Stimulated activated CD4-positive, alpha-beta T cell treated with anti-CD3 and anti-CD28 coated beads, Interleukin-4, amount 100 ng/mL, for 1 hour (primary cell): ENCODE measurements at regions not wholly inside any gene's neighbourhood (a gene's known extent, or its start where the extent isn't known, plus 50 kb on each side); places are given as distances from the start of the nearest gene placed in this dataset.
"Not testable (repeated sequence)": the region's sequence is repeated elsewhere in the genome, so short reads cannot be mapped to it uniquely, and the experiment has no call there.

ENCODE experiments used
- DNase-seq: peaks from one replicate; pipeline ENCODE4 v3.0.0-alpha.2; 2020

DNA sequence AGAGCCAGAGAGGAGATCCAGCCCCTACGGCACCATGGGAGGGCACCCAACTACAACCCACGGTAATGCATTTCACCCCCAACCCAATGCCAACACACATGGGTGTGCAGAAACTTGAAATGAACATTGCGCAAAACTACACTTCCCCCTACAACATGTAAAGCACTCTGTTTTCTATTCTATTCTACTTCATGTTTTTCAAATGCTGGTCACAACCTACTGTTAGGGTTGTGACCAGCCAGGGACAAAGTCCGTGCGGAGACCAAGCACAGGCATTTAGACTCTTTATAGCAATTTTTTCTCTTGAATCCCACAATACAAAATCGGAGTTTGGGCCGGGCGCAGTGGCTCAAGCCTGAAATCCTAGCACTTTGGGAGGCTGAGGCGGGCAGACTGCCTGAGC is 90.6 kb downstream of the MRPL14 start:
- DNase-seq = no peak

- DNase-seq = no peak
Measured at GRCh38 chr6:44036196-44036595, 91.1 kb downstream of the MRPL14 start.

DNA sequence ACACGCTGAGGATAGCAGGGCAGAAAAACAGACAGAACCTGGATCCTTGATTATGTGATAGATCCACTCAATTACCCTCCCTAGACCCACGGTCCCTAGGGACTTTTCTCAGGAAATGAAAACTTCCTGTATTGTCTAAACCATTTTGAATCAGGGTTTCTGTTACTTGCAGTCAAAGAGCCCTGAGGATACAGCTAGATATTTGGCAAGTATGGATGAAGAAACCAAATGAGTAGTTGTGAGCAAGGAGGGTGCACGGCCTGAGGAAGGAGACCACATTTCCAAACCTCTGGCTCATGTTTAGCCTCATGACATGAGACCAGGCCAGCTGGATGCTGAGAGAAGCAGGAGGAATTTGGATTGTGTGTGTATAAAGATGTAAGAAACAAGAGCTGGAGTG is 91.6 kb downstream of the MRPL14 start:
- DNase-seq = no peak

DNA sequence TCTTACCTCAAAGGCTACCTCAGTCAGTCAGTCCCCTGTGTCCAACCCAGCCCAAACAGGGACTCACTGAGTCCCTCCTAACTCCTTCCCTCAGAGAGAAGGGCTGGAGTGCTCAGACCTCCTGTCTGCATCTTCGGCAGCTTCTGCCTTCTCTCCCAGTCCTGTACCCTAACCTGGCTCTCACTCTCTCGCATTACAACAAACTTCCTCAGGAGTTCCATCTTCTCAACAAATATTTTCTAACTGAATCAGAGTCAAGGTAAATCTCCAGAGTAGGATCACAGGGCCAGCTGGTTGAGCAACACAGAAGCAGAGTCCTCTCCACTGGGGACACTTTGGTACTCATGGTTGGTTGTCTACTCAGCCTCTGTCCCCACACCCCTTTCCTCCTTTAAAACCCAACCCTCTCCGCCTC is 92.3 kb downstream of the MRPL14 start:
- no peak for DNase-seq

- no peak for DNase-seq
Measured at GRCh38 chr6:44034391-44034861, 92.8 kb downstream of the MRPL14 start.

- no peak for DNase-seq
Measured at GRCh38 chr6:44030812-44031454, 96.3 kb downstream of the MRPL14 start.

DNA sequence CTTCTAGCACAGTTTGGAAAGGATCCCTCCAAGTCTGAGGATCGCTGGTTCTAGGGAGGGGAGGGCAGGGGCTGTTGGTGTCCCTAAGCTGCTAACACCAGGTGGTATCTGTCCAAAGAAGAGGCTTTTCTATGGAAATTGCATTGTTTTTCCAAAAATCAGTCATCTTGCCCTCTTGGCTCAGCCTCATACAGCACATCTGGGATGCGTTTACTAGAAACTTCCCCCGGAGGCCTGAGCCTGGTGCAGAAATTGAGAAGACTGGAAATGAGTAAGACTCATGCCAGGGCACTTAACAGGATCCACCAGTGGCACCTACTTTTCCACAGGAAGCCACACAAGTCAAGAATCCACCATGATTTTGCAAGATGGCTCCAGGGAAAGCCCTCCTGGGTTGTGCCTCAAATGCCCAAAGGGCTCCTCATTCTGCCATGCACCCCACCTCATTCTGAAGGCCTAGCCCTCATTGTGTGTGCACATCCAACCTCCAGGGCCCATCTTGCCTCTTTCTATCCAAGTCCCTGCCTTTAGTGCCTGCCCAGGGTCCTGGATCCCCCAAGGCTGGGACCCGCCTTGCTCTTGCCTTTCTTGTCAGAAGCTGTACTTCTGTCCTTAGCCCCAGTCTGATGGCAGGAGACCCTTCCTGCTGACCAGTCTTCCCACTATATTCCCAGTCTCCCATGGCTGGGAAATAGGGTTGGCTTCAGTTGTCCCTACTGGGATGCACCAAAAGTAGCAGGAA is 97.6 kb downstream of the MRPL14 start:
- DNase-seq = no peak

- DNase-seq = no peak
Measured at GRCh38 chr6:44028789-44029310, 98.4 kb downstream of the MRPL14 start.

- no peak for DNase-seq
Measured at GRCh38 chr6:44025226-44025625, 102.0 kb downstream of the MRPL14 start.

GRCh38 chr6:44024574-44025219 is 102.6 kb downstream of the MRPL14 start:
- no peak for DNase-seq

GRCh38 chr6:44023586-44024454 is 103.4 kb downstream of the MRPL14 start:
- DNase-seq = no peak

GRCh38 chr6:44022671-44023352 is 104.4 kb downstream of the MRPL14 start:
- DNase-seq = no peak

DNA sequence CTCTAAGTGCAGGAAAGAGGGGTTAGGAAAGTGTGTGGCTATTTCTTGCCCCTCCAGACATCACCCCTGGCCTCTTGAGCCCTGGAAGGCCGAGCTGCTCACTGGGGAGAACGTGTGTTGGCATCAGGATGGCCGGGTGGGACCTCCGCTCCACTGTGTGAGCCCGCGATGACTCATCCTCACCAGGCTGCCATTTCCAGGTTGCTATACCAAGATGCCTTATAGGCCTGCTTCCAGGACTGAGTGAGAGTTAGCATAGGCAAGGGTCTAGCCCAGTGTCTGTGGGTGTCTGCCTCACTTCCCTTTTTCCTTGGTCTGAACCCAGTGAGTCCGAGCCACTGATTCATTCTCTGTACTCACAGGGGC is 105.0 kb downstream of the MRPL14 start:
- DNase-seq = no peak

DNA sequence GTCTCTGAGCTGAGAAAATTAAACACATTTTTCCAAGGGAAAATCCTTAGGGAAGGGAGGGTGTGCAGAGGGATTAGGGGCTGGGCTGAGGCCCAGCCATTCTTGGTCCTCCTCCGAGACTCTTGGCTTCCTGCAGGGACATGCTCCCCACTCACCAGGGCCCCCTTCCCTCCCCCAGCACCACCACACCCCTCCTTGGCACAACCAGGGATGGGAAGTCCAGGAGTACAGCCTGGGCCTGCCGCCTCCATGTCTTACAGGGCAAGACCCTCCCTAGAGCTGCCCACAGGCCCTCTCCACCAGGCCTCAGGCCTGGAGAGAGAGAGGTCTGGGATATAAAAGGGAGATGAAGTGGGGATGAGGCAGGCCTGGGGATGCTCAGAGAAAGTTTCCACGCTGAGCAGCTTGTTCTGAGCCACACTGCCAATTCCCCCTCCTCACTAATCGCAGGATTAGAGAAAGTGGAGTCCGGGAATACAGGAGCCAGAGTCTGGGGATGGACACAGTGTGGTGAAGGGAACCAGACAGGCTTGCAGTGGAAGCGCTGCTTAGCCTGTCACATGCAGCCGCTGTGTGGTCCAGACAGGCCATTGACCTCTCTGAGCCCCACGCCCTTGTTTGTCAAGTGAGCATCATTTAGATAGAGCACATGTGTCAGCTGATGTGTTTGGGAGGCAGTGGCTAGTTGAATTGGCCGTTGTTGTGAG is 105.5 kb downstream of the MRPL14 start:
- no peak for DNase-seq

DNA sequence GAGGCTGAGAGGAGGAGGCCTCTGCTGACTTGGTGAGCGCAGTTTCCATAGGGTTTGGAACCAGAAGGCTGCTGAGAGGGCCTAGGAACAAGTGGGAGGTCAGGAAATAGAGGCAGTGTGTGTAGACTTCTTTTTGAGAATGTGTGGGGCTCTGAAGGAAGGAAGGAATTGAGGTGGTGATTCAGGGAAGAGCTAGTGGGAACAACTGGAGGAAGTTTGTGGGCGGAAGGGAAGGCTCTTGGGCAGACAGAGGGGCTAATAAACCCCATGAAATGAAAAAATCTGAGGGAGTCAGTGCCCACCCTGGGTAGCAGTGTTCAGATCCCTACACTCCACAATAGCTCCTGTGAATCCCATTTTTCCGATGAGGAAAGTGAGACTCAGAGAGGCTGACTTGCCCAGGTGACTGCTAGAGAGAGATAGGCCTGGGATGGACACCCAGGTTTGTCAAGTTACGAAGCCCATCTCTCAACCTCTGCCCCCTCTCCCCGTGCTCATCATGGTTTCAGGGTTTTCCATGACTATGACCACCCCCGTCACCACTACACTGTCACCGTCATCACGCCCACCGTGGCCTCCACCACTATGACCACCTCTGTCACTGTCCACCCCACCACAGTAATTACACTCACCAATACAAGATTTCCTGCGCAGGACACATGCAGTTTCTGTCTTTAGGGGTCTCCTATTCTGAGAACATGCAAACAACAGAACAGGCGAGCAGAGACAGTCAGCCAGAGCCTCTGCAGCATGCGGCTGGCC is 106.4 kb downstream of the MRPL14 start:
- no peak for DNase-seq

DNA sequence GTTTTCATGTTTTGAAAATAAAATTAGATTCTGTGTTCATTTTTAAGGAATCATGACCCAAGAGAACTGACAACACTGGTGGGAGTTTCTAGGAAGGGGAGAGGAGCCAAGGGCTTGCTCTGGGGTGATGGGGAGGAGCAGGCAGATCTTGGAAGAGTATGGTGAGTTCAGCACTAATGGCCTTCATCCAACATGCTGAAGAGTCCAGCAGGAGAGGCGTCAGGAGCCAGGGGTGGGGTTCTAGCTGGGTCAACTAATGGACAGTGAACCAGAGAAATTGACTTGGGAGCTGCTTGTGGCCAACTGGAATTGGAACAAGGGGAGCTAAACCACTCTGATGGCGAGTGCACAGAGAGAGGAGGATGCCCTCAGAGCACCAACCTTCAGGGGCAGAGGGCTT is 107.1 kb downstream of the MRPL14 start:
- DNase-seq = no peak

DNA sequence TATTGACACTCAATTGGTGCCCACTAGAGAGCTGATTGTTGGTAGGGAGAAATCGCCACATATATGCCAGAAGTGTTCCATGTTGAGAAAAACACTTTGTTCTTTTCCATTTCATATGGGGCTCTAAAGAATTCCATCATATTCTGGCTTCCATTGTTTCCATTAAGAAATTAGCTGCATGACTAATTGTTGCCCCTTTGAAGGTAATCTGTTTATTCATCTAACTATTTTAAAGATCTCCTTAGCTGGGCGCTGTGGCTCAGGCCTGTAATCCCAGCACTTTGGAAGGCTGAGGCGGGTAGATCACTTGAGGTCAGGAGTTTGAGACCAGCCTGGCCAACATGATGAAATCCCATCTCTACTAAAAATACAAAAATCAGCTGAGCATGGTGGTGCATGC is 109.9 kb downstream of the MRPL14 start:
- DNase-seq = not testable (repeated sequence)

DNA sequence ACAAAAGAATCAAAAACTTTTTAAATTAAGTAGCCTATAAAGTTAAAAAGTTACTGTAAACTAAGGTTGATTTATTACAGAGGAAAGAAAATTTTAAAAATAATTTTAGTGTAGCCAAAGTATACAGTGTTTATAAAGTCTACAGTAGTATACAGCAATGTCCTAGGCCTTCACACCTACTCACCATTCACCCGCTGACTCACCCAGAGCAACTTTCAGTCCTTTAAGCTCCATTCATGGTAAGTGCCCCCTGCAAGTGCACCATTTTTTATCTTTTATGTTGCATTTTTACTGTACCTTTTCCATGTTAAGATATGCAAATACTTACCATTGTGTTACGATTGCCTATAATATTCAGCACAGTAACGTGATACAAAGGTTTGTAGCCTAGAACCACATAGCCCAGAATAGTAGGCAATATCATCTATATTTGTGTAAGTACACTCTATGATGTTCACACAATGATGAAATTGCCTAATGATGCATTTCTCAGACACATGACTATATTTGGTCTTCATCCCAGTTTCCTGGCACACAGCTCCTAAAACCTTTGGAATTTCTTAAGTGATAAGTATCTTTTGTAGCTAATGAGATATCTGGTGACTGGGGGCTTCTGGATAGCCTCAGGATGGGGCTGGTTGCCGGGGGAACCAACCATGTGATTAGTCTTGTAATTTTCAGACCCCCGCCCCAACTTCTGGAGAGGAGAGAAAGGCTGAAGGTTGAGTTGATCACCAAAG is 111.0 kb downstream of the MRPL14 start:
- DNase-seq = no peak

DNA sequence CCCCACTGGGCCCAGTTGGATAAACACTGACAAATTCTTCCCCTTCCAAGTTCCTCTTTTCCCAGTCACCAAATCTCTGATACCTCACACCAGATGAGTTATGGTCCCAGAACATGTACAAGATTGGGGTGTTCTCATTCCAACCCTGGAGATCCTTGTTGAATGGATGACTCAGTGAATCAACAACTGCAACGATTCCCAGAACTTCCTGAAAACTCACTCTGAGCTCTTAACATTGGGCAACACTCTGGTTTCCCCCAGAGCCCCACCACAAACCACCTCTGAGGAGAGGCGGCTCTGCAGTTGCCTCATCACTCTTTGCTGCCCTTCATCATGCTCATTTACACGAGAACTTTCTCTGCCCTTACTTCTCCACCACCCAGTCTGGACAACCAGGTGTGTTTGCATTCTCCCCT is 115.2 kb downstream of the MRPL14 start:
- DNase-seq = no peak

DNA sequence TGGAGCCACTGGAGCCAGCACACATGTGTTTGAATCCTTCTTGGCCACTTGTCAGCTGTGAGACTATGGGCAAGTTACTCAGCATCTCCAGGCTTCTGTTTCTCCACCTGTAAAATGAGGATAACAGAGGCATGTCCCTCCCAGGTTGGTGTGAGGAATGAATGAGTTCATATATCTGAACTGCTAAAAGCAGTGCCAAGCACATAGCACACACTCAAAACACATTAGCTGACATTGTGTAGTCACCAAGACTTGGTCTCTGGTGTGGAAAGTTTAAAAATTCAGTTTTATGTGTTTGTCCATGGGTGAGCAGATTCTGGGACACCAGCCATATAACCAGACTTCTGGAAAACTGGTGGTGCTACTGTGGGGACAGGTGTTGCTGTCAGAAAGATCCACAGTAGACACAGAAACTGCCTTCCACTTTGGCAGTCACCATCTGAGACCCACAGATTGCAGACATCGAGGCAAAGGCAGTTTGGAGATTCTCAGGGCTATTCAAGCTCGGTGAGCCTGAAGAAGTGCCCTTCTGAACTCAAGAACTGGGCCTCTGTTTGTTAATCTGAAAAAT is 115.8 kb downstream of the MRPL14 start:
- DNase-seq = no peak
